OCI-LY1 (cell line): ENCODE measurements at regions not wholly inside any gene's neighbourhood (a gene's known extent, or its start where the extent isn't known, plus 50 kb on each side); places are given as distances from the start of the nearest gene placed in this dataset.

Source experiments
- H2AFZ ChIP-seq: fragments of 200-600 bp; sonication (generic), shearing (Covaris generic); 2 replicates; pipeline ENCODE4 v1.6.0; 2014; ENCODE audit warnings: antibody characterized with exemption, mild to moderate bottlenecking, low read length
- H3F3A ChIP-seq: fragments of 200-600 bp; sonication (generic), shearing (Covaris generic); 2 replicates; pipeline ENCODE4 v1.6.0; 2014; ENCODE audit warnings: mild to moderate bottlenecking, antibody characterized with exemption, low read length, moderate library complexity; ENCODE audit not compliant: insufficient read depth
- H3K27ac ChIP-seq: fragments of 200-600 bp; sonication (generic); 2 replicates; pipeline ENCODE4 v1.5.1; 2014; ENCODE audit warnings: low read length, mixed run types, mild to moderate bottlenecking, low read depth; ENCODE audit not compliant: poor library complexity, severe bottlenecking
- H3K27me3 ChIP-seq: fragments of 200-600 bp; sonication (generic); 2 replicates; pipeline ENCODE4 v1.6.0; 2014; ENCODE audit warnings: antibody characterized with exemption, mild to moderate bottlenecking, low read length, moderate library complexity; ENCODE audit not compliant: insufficient read depth
- H3K36me3 ChIP-seq: fragments of 200-600 bp; sonication (generic); 2 replicates; pipeline ENCODE4 v1.6.1; 2014; ENCODE audit warnings: mild to moderate bottlenecking, antibody characterized with exemption, low read length, moderate library complexity, mixed read lengths; ENCODE audit not compliant: insufficient read depth
- H3K4me1 ChIP-seq: fragments of 200-600 bp; sonication (generic); 2 replicates; pipeline ENCODE4 v1.5.1; 2014; ENCODE audit warnings: mild to moderate bottlenecking, low read length, moderate library complexity; ENCODE audit not compliant: insufficient read depth, severe bottlenecking
- H3K4me2 ChIP-seq: fragments of 200-600 bp; sonication (generic), shearing (Covaris generic); 2 replicates; pipeline ENCODE4 v1.6.1; 2014; ENCODE audit warnings: low read length
- H3K4me3 ChIP-seq: fragments of 200-600 bp; sonication (generic); 2 replicates; pipeline ENCODE4 v1.5.1; 2014; ENCODE audit warnings: low read length, low read depth, mild to moderate bottlenecking, mixed read lengths; ENCODE audit not compliant: poor library complexity, severe bottlenecking
- H3K79me2 ChIP-seq: fragments of 200-600 bp; shearing (Covaris generic); 2 replicates; pipeline ENCODE4 v1.6.1; 2016; ENCODE audit warnings: mixed run types, low read length, mixed read lengths; ENCODE audit not compliant: insufficient read depth
- H3K9ac ChIP-seq: fragments of 200-600 bp; sonication (generic), shearing (Covaris generic); 2 replicates; pipeline ENCODE4 v1.6.1; 2014; ENCODE audit warnings: mild to moderate bottlenecking, low read length, mixed read lengths
- H3K9me2 ChIP-seq: fragments of 200-600 bp; sonication (generic), shearing (Covaris generic); 2 replicates; pipeline ENCODE4 v1.6.1; 2014; ENCODE audit warnings: low read depth, mild to moderate bottlenecking, low read length, mixed read lengths
- H3K9me3 ChIP-seq: fragments of 200-600 bp; shearing (Covaris generic); 2 replicates; pipeline ENCODE4 v1.6.1; 2014; ENCODE audit warnings: low read length, mixed read lengths
- H4K20me1 ChIP-seq: fragments of 200-600 bp; sonication (generic), shearing (Covaris generic); 2 replicates; pipeline ENCODE4 v1.6.0; 2016; ENCODE audit warnings: mild to moderate bottlenecking, low read length; ENCODE audit not compliant: insufficient read depth
- CTCF ChIP-seq: fragments of 200-600 bp; sonication (generic), shearing (Covaris generic); IDR thresholded peaks from 2 replicates; pipeline ENCODE4 v1.5.1; 2017; ENCODE audit warnings: mild to moderate bottlenecking, antibody characterized with exemption, low read length, moderate library complexity, mixed read lengths
- EZH2 ChIP-seq: fragments of 200-600 bp; sonication (generic), shearing (Covaris generic); IDR thresholded peaks from 2 replicates; pipeline ENCODE4 v1.8.0; 2017; ENCODE audit warnings: borderline replicate concordance, mixed run types, mild to moderate bottlenecking, antibody characterized with exemption, low read length, moderate library complexity, mixed read lengths

- no peaks in the 10 kb centered on the region for H3K9me3 ChIP-seq
- H3K79me2 ChIP-seq: no peaks in the 10 kb centered on the region
- H3K27ac ChIP-seq: no peak overlapping the region
- H3K4me2 ChIP-seq: no peak overlapping the region
- H3K36me3 ChIP-seq: no peaks in the 10 kb centered on the region
- H3F3A ChIP-seq: no peaks in the 10 kb centered on the region
- no peak overlapping the region for H3K9ac ChIP-seq
- no peaks in the 10 kb centered on the region for H3K9me2 ChIP-seq
- H4K20me1 ChIP-seq: no peaks in the 10 kb centered on the region
- no peaks in the 10 kb centered on the region for H3K4me1 ChIP-seq
- no peak overlapping the region for H3K4me3 ChIP-seq
- TF ChIP-seq CTCF (no peak), EZH2 (no peak)
- H2AFZ ChIP-seq: no peak overlapping the region
- H3K27me3 ChIP-seq: no peaks in the 10 kb centered on the region
Observed at GRCh38 chr3:147940405-147941193, 531.4 kb downstream of the ZIC1 start.

- no peak overlapping the region for H3K4me2 ChIP-seq
- H3K9me2 ChIP-seq: no peaks in the 10 kb centered on the region
- H3F3A ChIP-seq: no peaks in the 10 kb centered on the region
- H3K4me3 ChIP-seq: no peak overlapping the region
- TF ChIP-seq EZH2 (no peak), CTCF (no peak)
- no peaks in the 10 kb centered on the region for H4K20me1 ChIP-seq
- no peak overlapping the region for H3K9ac ChIP-seq
- H3K27me3 ChIP-seq: no peaks in the 10 kb centered on the region
- H2AFZ ChIP-seq: no peak overlapping the region
- H3K4me1 ChIP-seq: no peaks in the 10 kb centered on the region
- H3K27ac ChIP-seq: no peak overlapping the region
- H3K9me3 ChIP-seq: no peaks in the 10 kb centered on the region
- H3K79me2 ChIP-seq: no peaks in the 10 kb centered on the region
- no peaks in the 10 kb centered on the region for H3K36me3 ChIP-seq
Observed at GRCh38 chr3:147941969-147942368, 532.8 kb downstream of the ZIC1 start.

- no peak overlapping the region for H3K4me2 ChIP-seq
- H3K27me3 ChIP-seq: no peaks in the 10 kb centered on the region
- H3K27ac ChIP-seq: no peak overlapping the region
- no peaks in the 10 kb centered on the region for H3K9me2 ChIP-seq
- no peaks in the 10 kb centered on the region for H3K79me2 ChIP-seq
- H3K4me3 ChIP-seq: no peak overlapping the region
- no peak for TF ChIP-seq CTCF
- no peak for TF ChIP-seq EZH2
- no peaks in the 10 kb centered on the region for H3K9me3 ChIP-seq
- no peaks in the 10 kb centered on the region for H3K4me1 ChIP-seq
- H2AFZ ChIP-seq: no peak overlapping the region
- H4K20me1 ChIP-seq: no peaks in the 10 kb centered on the region
- no peak overlapping the region for H3K9ac ChIP-seq
- no peaks in the 10 kb centered on the region for H3K36me3 ChIP-seq
- no peaks in the 10 kb centered on the region for H3F3A ChIP-seq
Observed at GRCh38 chr3:147943265-147943945, 534.2 kb downstream of the ZIC1 start.
